Transverse colon (tissue), 4 donors: ENCODE measurements at regions not wholly inside any gene's neighbourhood (a gene's known extent, or its start where the extent isn't known, plus 50 kb on each side); places are given as distances from the start of the nearest gene placed in this dataset.

ENCODE experiments used
- CTCF ChIP-seq, 5 experiments: fragments of 200-600 bp in 3 of 5; fragments of 450-650 bp in 2 of 5; sonication (generic) in 3 of 5; IDR thresholded peaks; 1 replicate in 2 of 5; 2 replicates in 3 of 5; pipeline ENCODE4 v1.5.1; 2016 to 2017; ENCODE audit warnings: antibody characterized with exemption in 5 of 5, inconsistent platforms in 3 of 5, mild to moderate bottlenecking in 2 of 5, moderate library complexity in 1 of 5
- EP300 ChIP-seq: sonication (generic); formaldehyde crosslinking; IDR thresholded peaks from one replicate; pipeline ENCODE4 v1.6.1; 2017; ENCODE audit warnings: antibody characterized with exemption, low read depth
- POLR2A ChIP-seq: fragments of 450-650 bp; IDR thresholded peaks from one replicate; pipeline ENCODE4 v1.6.1; 2016; ENCODE audit warnings: antibody characterized with exemption, mild to moderate bottlenecking, moderate library complexity
- POLR2AphosphoS5 ChIP-seq, 3 donors: sonication (generic); formaldehyde crosslinking; IDR thresholded peaks; one replicate each; pipeline ENCODE4 v1.6.1; 2016; ENCODE audit warnings: antibody characterized with exemption in 3 of 3

GRCh38 chr1:215031392-215031791, 51.1 kb upstream of the KCNK2 start:
- TF ChIP-seq CTCF (IDR thresholded peaks at IDR 0.05) (no peak), POLR2AphosphoS5 (IDR thresholded peaks at IDR 0.05) (no peak), POLR2A (no peak), EP300 (no peak)
